Small intestine (tissue), 7 donors: ENCODE measurements at regions not wholly inside any gene's neighbourhood (a gene's known extent, or its start where the extent isn't known, plus 50 kb on each side); places are given as distances from the start of the nearest gene placed in this dataset.
"Not testable (repeated sequence)": the region's sequence is repeated elsewhere in the genome, so short reads cannot be mapped to it uniquely, and the experiment has no call there.

ENCODE experiments used
- DNase-seq, 2 donors: peaks; one replicate each; pipeline versions ENCODE4 v3.0.0 to v3.0.0-alpha.2; 2013
- FAIRE-seq: peaks from 2 replicates; lab custom pipeline; 2012; peaks lifted over from hg19 to GRCh38; lab: Jason Lieb, UNC
- H3K27ac ChIP-seq, 3 donors: one replicate each; pipeline ENCODE4 v1.5.1; 2013; ENCODE audit warnings: low read length in 2 of 3, mild to moderate bottlenecking in 2 of 3, control low read depth in 1 of 3, inconsistent platforms in 1 of 3, low read depth in 1 of 3, moderate library complexity in 1 of 3
- H3K27me3 ChIP-seq, 3 donors: one replicate each; pipeline ENCODE4 v1.6.1; 2013; ENCODE audit warnings: low read length in 3 of 3, inconsistent platforms in 1 of 3; ENCODE audit not compliant: control insufficient read depth in 3 of 3, insufficient read depth in 3 of 3
- H3K36me3 ChIP-seq, 3 donors: one replicate each; pipeline ENCODE4 v1.6.1; 2013; ENCODE audit warnings: low read length in 3 of 3, inconsistent platforms in 1 of 3, low read depth in 1 of 3, mild to moderate bottlenecking in 1 of 3, moderate library complexity in 1 of 3; ENCODE audit not compliant: control insufficient read depth in 3 of 3, insufficient read depth in 2 of 3
- H3K4me1 ChIP-seq, 3 donors: one replicate each; pipeline ENCODE4 v1.6.1; 2013; ENCODE audit warnings: low read length in 2 of 3, inconsistent platforms in 1 of 3, low read depth in 1 of 3, mild to moderate bottlenecking in 1 of 3, moderate library complexity in 1 of 3; ENCODE audit not compliant: control insufficient read depth in 3 of 3, insufficient read depth in 2 of 3
- H3K4me3 ChIP-seq, 3 donors: one replicate each; pipeline ENCODE4 v1.5.1; 2013; ENCODE audit warnings: low read length in 3 of 3, control low read depth in 1 of 3, inconsistent platforms in 1 of 3, low read depth in 1 of 3, mild to moderate bottlenecking in 1 of 3, moderate library complexity in 1 of 3
- H3K9me3 ChIP-seq, 2 donors: one replicate each; pipeline ENCODE4 v1.6.1; 2013; ENCODE audit warnings: low read depth in 1 of 2, low read length in 1 of 2; ENCODE audit not compliant: control insufficient read depth in 2 of 2, insufficient read depth in 1 of 2
- WGBS, 3 donors: extraction: QIAGEN DNeasy Blood & Tissue Kit; methylation state at CpG; one replicate each; pipeline ENCODE4 v1.1.7; 2013; 5-methylcytosine and 5-hydroxymethylcytosine counted together
- donor health status: healthy with polysubstance abuse.
- donor health status: control.
- donor health status: control.
- donor health status: Bipolar disorder and iron deficiency.
- donor health status: healthy.

- no peak for FAIRE-seq
These were observed 949.5 kb upstream of the PCDH7 start for GRCh38 chr4:29770627-29771026.

DNA sequence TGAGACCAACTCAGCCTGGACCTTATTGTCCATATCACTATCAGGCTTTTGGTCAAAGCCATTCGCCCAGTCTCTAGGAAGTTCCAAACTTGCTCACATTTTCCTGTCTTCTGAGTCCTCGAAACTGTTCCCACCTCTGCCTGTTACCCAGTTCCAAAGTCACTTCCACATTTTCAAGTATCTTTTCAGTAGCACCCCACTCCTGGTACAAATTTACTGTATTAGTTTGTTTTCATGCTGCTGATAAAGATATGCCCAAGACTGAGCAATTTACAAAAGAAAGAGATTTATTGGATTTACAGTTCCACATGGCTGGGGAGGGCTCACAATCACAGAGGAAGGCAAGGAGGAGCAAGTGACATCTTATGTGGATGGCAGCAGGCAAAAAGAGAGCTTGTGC, 932.0 kb upstream of the PCDH7 start:
- H3K36me3 ChIP-seq, H3K27me3 ChIP-seq, DNase-seq, H3K4me3 ChIP-seq, H3K4me1 ChIP-seq, FAIRE-seq, H3K27ac ChIP-seq: not testable (repeated sequence)
- WGBS, 3 donors, result 71 to 77% (median 77%) methylated on average over 2 of the region's 2 CpGs
- H3K9me3 ChIP-seq, result peaks cover 0 to 12% of the 10 kb centered on the region in 2 donors

More at GRCh38 chr4:29770627-29771026, 949.5 kb upstream of the PCDH7 start:
- Histone ChIP-seq H3K9me3 (peaks cover 2 to 7% of the 10 kb centered on the region in 2 donors), H3K27ac (no peak overlapping the region), H3K36me3 (no peaks in the 10 kb centered on the region), H3K4me1 (no peaks in the 10 kb centered on the region), H3K27me3 (no peaks in the 10 kb centered on the region), H3K4me3 (no peak overlapping the region)
- WGBS, 3 donors, result 72 to 88% (median 77%) methylated on average over 2 of the region's 2 CpGs
- DNase-seq, result no peak

DNA sequence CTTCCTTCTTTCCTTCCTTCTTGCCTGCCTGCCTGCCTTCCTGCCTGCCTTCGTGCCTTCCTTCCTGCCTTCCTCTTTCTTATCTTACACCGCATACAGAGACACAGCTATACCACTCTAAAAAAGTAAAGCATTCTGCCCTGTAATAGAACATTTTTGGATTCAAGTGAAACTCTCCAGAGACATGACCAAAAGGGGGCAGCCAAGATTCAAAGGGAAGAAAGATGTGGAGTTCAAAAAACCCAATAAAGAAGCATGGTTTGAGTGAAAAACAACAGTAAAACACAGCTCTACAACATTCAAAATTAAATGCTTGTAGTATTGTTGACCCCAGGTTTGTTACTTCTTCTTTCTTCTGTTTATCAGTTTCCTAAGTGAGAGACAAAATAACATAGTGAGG, 914.9 kb upstream of the PCDH7 start:
- DNase-seq, result no peak
- no peaks in the 10 kb centered on the region for H3K36me3 ChIP-seq
- no peak overlapping the region for H3K27ac ChIP-seq
- FAIRE-seq, result no peak
- WGBS, 3 donors, result 43 to 51% (median 47%) methylated on average over 2 of the region's 2 CpGs
- peaks cover 0 to 6% of the 10 kb centered on the region in 2 donors for H3K9me3 ChIP-seq
- no peaks in the 10 kb centered on the region for H3K27me3 ChIP-seq
- H3K4me1 ChIP-seq, result no peaks in the 10 kb centered on the region
- H3K4me3 ChIP-seq, result no peak overlapping the region

- Histone ChIP-seq H3K9me3 (peaks cover 0 to 6% of the 10 kb centered on the region in 2 donors), H3K27me3 (no peaks in the 10 kb centered on the region), H3K4me1 (no peaks in the 10 kb centered on the region), H3K27ac (no peak overlapping the region), H3K4me3 (no peak overlapping the region), H3K36me3 (no peaks in the 10 kb centered on the region)
- DNase-seq (no peak), FAIRE-seq (no peak)
- WGBS, 3 donors, result 47 to 52% (median 48%) methylated on average over 3 of the region's 3 CpGs
These were observed 914.2 kb upstream of the PCDH7 start for GRCh38 chr4:29805916-29806480.

- Histone ChIP-seq H3K4me1 (no peaks in the 10 kb centered on the region), H3K36me3 (no peaks in the 10 kb centered on the region), H3K27me3 (no peaks in the 10 kb centered on the region), H3K4me3 (no peak overlapping the region), H3K27ac (no peak overlapping the region), H3K9me3 (no peaks in the 10 kb centered on the region)
- no peak for DNase-seq
- no peak for FAIRE-seq
- 81 to 89% (median 88%) methylated on average over 4 of the region's 4 CpGs for WGBS, 3 donors
These were observed 902.2 kb upstream of the PCDH7 start for GRCh38 chr4:29817961-29818360.

- FAIRE-seq, result no peak
- 78 to 85% (median 85%) methylated on average over 2 of the region's 2 CpGs for WGBS, 3 donors
These were observed 891.1 kb upstream of the PCDH7 start for GRCh38 chr4:29829067-29829466.

GRCh38 chr4:29852537-29852936, 867.6 kb upstream of the PCDH7 start:
- no peak for FAIRE-seq
- DNase-seq, result no peak
- H3K9me3 ChIP-seq, result peaks cover 0 to 5% of the 10 kb centered on the region in 2 donors
- no peak overlapping the region for H3K4me3 ChIP-seq
- no peak overlapping the region for H3K27ac ChIP-seq
- no peaks in the 10 kb centered on the region for H3K4me1 ChIP-seq
- no peaks in the 10 kb centered on the region for H3K27me3 ChIP-seq
- no peaks in the 10 kb centered on the region for H3K36me3 ChIP-seq

More at GRCh38 chr4:29829067-29829466, 891.1 kb upstream of the PCDH7 start:
- Histone ChIP-seq H3K27me3 (no peaks in the 10 kb centered on the region), H3K36me3 (no peaks in the 10 kb centered on the region), H3K4me3 (no peak overlapping the region), H3K9me3 (peaks cover 1 to 6% of the 10 kb centered on the region in 2 donors), H3K27ac (no peak overlapping the region), H3K4me1 (no peaks in the 10 kb centered on the region)
- no peak for DNase-seq

DNA sequence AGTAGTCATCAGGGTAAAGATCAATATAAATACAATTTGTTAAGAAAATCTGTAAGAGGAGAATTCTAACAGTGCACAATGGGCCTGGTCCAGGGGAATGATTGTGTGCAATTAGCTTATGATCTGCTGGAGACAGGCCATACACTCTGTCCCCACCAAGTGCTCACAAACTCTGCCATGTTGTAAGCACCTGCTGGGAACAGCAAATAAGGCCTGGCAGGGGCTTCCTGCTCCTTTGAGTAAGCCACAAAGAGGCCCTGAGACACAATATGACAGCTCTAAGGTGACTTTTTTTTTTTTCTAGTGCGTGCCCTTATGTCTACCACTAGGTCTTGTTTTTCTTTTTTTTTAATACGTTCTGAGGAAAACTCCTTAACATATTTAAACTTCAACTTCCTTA, 866.3 kb upstream of the PCDH7 start:
- FAIRE-seq, result no peak
- Histone ChIP-seq H3K27me3 (no peaks in the 10 kb centered on the region), H3K4me1 (no peaks in the 10 kb centered on the region), H3K4me3 (no peak overlapping the region), H3K27ac (no peak overlapping the region), H3K9me3 (peaks cover 0 to 7% of the 10 kb centered on the region in 2 donors), H3K36me3 (no peaks in the 10 kb centered on the region)
- 52 to 71% (median 55%) methylated on average over 2 of the region's 2 CpGs for WGBS, 3 donors
- DNase-seq, result no peak

DNA sequence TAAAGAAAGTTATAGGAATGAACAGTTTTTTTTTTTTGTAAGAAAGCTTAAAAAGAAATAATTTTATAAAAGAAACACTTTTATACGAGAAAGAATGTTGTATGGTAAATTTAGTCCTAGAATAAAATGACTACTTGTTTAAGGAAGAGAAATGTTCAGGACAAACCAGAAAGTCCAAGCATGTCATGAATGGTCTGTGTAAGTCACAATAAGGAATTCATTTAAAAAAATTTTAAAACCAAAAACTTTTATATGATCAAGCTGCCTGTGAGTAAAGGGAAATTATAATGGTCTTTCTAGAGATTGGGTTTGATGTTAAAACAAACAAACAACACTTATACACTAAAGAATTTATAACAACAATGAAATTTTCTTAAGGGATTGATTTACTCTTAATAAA, 858.9 kb upstream of the PCDH7 start:
- H3K4me1 ChIP-seq, result no peaks in the 10 kb centered on the region
- no peak overlapping the region for H3K27ac ChIP-seq
- WGBS, 3 donors, result 76 to 88% (median 80%) methylated on average over 1 of the region's 1 CpG
- peaks cover 0 to 6% of the 10 kb centered on the region in 2 donors for H3K9me3 ChIP-seq
- no peaks in the 10 kb centered on the region for H3K36me3 ChIP-seq
- no peaks in the 10 kb centered on the region for H3K27me3 ChIP-seq
- DNase-seq (no peak), FAIRE-seq (peak; percentile 5)
- no peak overlapping the region for H3K4me3 ChIP-seq
